ENCODE measurements at regions not wholly inside any gene's neighbourhood (a gene's known extent, or its start where the extent isn't known, plus 50 kb on each side); places are given as distances from the start of the nearest gene placed in this dataset.
A peak's percentile ranks its signal among the peaks of the same experiment; 100 is the strongest.

GRCh38 chr3:27905625-27906024, 183.5 kb upstream of the EOMES start:
- Mint-ChIP-seq H3K27ac (no peak overlapping the region), H3K4me1 (ENCODE audit: low read depth) (peaks cover 47% of the 10 kb centered on the region), H3K9me3 (peaks cover 3% of the 10 kb centered on the region), H3K4me3 (no peak overlapping the region), H3K36me3 (ENCODE audit: low read depth) (peaks cover 3% of the 10 kb centered on the region), H3K27me3 (no peaks in the 10 kb centered on the region)
- ATAC-seq (peak; percentile 83), DNase-seq (peak; percentile 71)
- CTCF ChIA-PET: interaction anchor here (1.4 kb wide), 1 partner anchor 21 kb away, joined by 3 read pairs; no protein-coding TSS in a partner anchor
- TF ChIP-seq CTCF (IDR thresholded peaks at IDR 0.05): no peak
- POLR2A ChIA-PET: no interaction called here
- intact Hi-C loops (cut with micrococcal nuclease): loop anchor here (10.0 kb wide), 1 partner anchor 419 kb away; no protein-coding TSS in a partner anchor

GRCh38 chr3:27907148-27907547, 185.0 kb upstream of the EOMES start:
- intact Hi-C loops (cut with micrococcal nuclease): loop anchor here (10.0 kb wide), 1 partner anchor 418 kb away; no protein-coding TSS in a partner anchor
- ChIA-PET CTCF (interaction anchor here (1.1 kb wide), 1 partner anchor 21 kb away, joined by 3 read pairs; no protein-coding TSS in a partner anchor), POLR2A (interaction anchor here (1.1 kb wide), 1 partner anchor 186 kb away, joined by 3 read pairs; no protein-coding TSS in a partner anchor)
- Mint-ChIP-seq H3K36me3 (ENCODE audit: low read depth) (no peaks in the 10 kb centered on the region), H3K27me3 (no peaks in the 10 kb centered on the region), H3K9me3 (no peaks in the 10 kb centered on the region), H3K4me1 (ENCODE audit: low read depth) (peaks cover 40% of the 10 kb centered on the region), H3K27ac (no peak overlapping the region), H3K4me3 (no peak overlapping the region)
- no peak for ATAC-seq
- DNase-seq: no peak
- no peak for TF ChIP-seq CTCF (IDR thresholded peaks at IDR 0.05)

- CTCF ChIA-PET: no interaction called here
These were observed 185.8 kb upstream of the EOMES start for GRCh38 chr3:27907929-27908328.

GRCh38 chr3:27910456-27910855, 188.3 kb upstream of the EOMES start:
- TF ChIP-seq CTCF (IDR thresholded peaks at IDR 0.05): no peak
- H3K4me1 Mint-ChIP-seq (ENCODE audit: low read depth): peaks cover 21% of the 10 kb centered on the region
- intact Hi-C loops (cut with micrococcal nuclease): no loop called here
- H3K27me3 Mint-ChIP-seq: no peaks in the 10 kb centered on the region
- no peak overlapping the region for H3K27ac Mint-ChIP-seq
- no peaks in the 10 kb centered on the region for H3K36me3 Mint-ChIP-seq (ENCODE audit: low read depth)
- ATAC-seq (no peak), DNase-seq (no peak)
- POLR2A ChIA-PET: interaction anchor here (1.1 kb wide), 1 partner anchor 20 kb away, joined by 4 read pairs; no protein-coding TSS in a partner anchor
- no peak overlapping the region for H3K4me3 Mint-ChIP-seq
- H3K9me3 Mint-ChIP-seq: peaks cover 2% of the 10 kb centered on the region
- CTCF ChIA-PET: interaction anchor here (1.5 kb wide), 1 partner anchor 8 kb away, joined by 3 read pairs; no protein-coding TSS in a partner anchor

More at GRCh38 chr3:27907929-27908328, 185.8 kb upstream of the EOMES start:
- no peak for TF ChIP-seq CTCF (IDR thresholded peaks at IDR 0.05)
- no peaks in the 10 kb centered on the region for H3K36me3 Mint-ChIP-seq (ENCODE audit: low read depth)
- H3K9me3 Mint-ChIP-seq: no peaks in the 10 kb centered on the region
- intact Hi-C loops (cut with micrococcal nuclease): loop anchor here (10.0 kb wide), 1 partner anchor 417 kb away; no protein-coding TSS in a partner anchor
- H3K4me3 Mint-ChIP-seq: no peak overlapping the region
- POLR2A ChIA-PET: no interaction called here
- H3K27me3 Mint-ChIP-seq: no peaks in the 10 kb centered on the region
- ATAC-seq (no peak), DNase-seq (no peak)
- no peak overlapping the region for H3K27ac Mint-ChIP-seq
- peaks cover 36% of the 10 kb centered on the region for H3K4me1 Mint-ChIP-seq (ENCODE audit: low read depth)

GRCh38 chr3:27914199-27914598, 192.1 kb upstream of the EOMES start:
- Mint-ChIP-seq H3K4me1 (ENCODE audit: low read depth) (peaks cover 14% of the 10 kb centered on the region), H3K27ac (no peak overlapping the region), H3K27me3 (no peaks in the 10 kb centered on the region), H3K9me3 (peaks cover 4% of the 10 kb centered on the region), H3K36me3 (ENCODE audit: low read depth) (no peaks in the 10 kb centered on the region), H3K4me3 (no peak overlapping the region)
- no peak for TF ChIP-seq CTCF (IDR thresholded peaks at IDR 0.05)
- DNase-seq (peak; percentile 12), ATAC-seq (peak; percentile 24)
- POLR2A ChIA-PET: no interaction called here
- CTCF ChIA-PET: no interaction called here
- intact Hi-C loops (cut with micrococcal nuclease): no loop called here
